ENCODE measurements at regions not wholly inside any gene's neighbourhood (a gene's known extent, or its start where the extent isn't known, plus 50 kb on each side); places are given as distances from the start of the nearest gene placed in this dataset.

DNA sequence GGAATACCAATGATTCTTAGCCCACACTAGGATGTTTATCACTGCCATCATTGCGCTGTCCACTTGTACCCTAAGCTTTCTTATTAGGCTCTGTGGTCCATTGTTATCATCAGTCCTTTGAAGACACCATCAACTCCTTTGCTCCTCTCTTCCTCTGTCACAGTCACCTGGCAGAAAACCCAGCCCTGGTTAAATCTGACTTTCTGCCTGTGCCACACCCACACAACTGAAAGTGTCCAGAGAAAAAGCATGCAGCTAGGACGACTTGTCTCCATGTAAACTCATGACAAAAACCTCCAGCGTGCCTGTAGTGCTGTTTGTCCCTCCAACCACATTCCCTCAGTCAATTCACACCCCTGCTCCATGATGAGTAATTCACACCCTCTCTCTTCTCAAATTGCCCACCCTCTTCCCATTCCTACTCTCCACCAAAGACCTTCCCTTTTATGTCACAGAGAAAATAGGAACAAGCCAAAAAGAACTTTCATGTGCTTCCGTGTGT lies 297.4 kb upstream of the MGAT5 start:
- TF ChIP-seq ARNTL (CRISPR knock-in tag; IDR thresholded peaks at IDR 0.05; ENCODE audit: borderline replicate concordance, low read depth) = no peak
- TF ChIP-seq ZNF70 (CRISPR knock-in tag; IDR thresholded peaks at IDR 0.05) = no peak
- TF ChIP-seq TOX (CRISPR knock-in tag; IDR thresholded peaks at IDR 0.05; ENCODE audit: borderline replicate concordance) = no peak
- TF ChIP-seq PPARA (CRISPR knock-in tag; IDR thresholded peaks at IDR 0.05; ENCODE audit: borderline replicate concordance) = no peak
- no peak for TF ChIP-seq ESRRG (CRISPR knock-in tag; IDR thresholded peaks at IDR 0.05)
- no peak for TF ChIP-seq ZC3H10 (CRISPR knock-in tag; IDR thresholded peaks at IDR 0.05)
- TF ChIP-seq, protein P1, sequence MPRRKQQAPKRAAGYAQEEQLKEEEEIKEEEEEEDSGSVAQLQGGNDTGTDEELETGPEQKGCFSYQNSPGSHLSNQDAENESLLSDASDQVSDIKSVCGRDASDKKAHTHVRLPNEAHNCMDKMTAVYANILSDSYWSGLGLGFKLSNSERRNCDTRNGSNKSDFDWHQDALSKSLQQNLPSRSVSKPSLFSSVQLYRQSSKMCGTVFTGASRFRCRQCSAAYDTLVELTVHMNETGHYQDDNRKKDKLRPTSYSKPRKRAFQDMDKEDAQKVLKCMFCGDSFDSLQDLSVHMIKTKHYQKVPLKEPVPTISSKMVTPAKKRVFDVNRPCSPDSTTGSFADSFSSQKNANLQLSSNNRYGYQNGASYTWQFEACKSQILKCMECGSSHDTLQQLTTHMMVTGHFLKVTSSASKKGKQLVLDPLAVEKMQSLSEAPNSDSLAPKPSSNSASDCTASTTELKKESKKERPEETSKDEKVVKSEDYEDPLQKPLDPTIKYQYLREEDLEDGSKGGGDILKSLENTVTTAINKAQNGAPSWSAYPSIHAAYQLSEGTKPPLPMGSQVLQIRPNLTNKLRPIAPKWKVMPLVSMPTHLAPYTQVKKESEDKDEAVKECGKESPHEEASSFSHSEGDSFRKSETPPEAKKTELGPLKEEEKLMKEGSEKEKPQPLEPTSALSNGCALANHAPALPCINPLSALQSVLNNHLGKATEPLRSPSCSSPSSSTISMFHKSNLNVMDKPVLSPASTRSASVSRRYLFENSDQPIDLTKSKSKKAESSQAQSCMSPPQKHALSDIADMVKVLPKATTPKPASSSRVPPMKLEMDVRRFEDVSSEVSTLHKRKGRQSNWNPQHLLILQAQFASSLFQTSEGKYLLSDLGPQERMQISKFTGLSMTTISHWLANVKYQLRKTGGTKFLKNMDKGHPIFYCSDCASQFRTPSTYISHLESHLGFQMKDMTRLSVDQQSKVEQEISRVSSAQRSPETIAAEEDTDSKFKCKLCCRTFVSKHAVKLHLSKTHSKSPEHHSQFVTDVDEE (CRISPR knock-in tag; IDR thresholded peaks at IDR 0.05) = no peak

All from SK-N-SH treated with all-trans-retinoic acid at 6 μM for 48 hours (cell line).